Left ventricle myocardium inferior (tissue), 1 donor: ENCODE measurements at regions not wholly inside any gene's neighbourhood (a gene's known extent, or its start where the extent isn't known, plus 50 kb on each side); places are given as distances from the start of the nearest gene placed in this dataset.
"Not testable (repeated sequence)": the region's sequence is repeated elsewhere in the genome, so short reads cannot be mapped to it uniquely, and the experiment has no call there.

Source experiments
- DNase-seq: peaks from one replicate; pipeline ENCODE4 v3.0.0-alpha.2; 2020
- H3K27ac ChIP-seq: fragments of 200-600 bp; replicated peaks from 2 replicates; pipeline ENCODE4 v1.8.0; 2021
- H3K27me3 ChIP-seq: fragments of 200-600 bp; 2 replicates; pipeline ENCODE4 v1.8.0; 2021; ENCODE audit warnings: low read depth
- H3K36me3 ChIP-seq: fragments of 200-600 bp; 2 replicates; pipeline ENCODE4 v1.8.0; 2021
- H3K4me1 ChIP-seq: fragments of 200-600 bp; 2 replicates; pipeline ENCODE4 v1.8.0; 2021
- H3K4me3 ChIP-seq: fragments of 200-600 bp; 2 replicates; pipeline ENCODE4 v1.8.0; 2021; ENCODE audit warnings: mild to moderate bottlenecking, moderate library complexity
- H3K9me3 ChIP-seq: fragments of 200-600 bp; replicated peaks from 2 replicates; pipeline ENCODE4 v1.8.0; 2021
- CTCF ChIP-seq: fragments of 200-600 bp; IDR thresholded peaks from 2 replicates; pipeline ENCODE4 v1.8.0; 2021; ENCODE audit warnings: antibody characterized with exemption, mild to moderate bottlenecking, borderline replicate concordance
- intact Hi-C: fragments of 100-400 bp; cut with micrococcal nuclease; formaldehyde crosslinking; loops from one replicate; pipeline ENCODE4 v1.11.0; 2022
- donor health status: DM: no; HTN: yes; CAD: no; lungs with severe emphysema.

- Histone ChIP-seq H3K27me3 (peaks cover 8% of the 10 kb centered on the region), H3K27ac (no peak overlapping the region), H3K4me1 (peaks cover 11% of the 10 kb centered on the region), H3K4me3 (no peak overlapping the region), H3K9me3 (peaks cover 4% of the 10 kb centered on the region), H3K36me3 (no peaks in the 10 kb centered on the region)
- intact Hi-C loops = no loop called here
- no peak for TF ChIP-seq CTCF
- no peak for DNase-seq
Measured at GRCh38 chr4:7137326-7138200, 54.8 kb upstream of the SORCS2 start.

- no peak for TF ChIP-seq CTCF
- no peak overlapping the region for H3K27ac ChIP-seq
- H3K36me3 ChIP-seq = no peaks in the 10 kb centered on the region
- no peak overlapping the region for H3K4me3 ChIP-seq
- peaks cover 11% of the 10 kb centered on the region for H3K4me1 ChIP-seq
- peaks cover 8% of the 10 kb centered on the region for H3K27me3 ChIP-seq
- H3K9me3 ChIP-seq = peaks cover 4% of the 10 kb centered on the region
- intact Hi-C loops = no loop called here
- DNase-seq = no peak
Measured at GRCh38 chr4:7136351-7136750, 56.0 kb upstream of the SORCS2 start.

GRCh38 chr4:7135389-7135746 is 57.0 kb upstream of the SORCS2 start:
- TF ChIP-seq CTCF = no peak
- Histone ChIP-seq H3K4me1 (peaks cover 11% of the 10 kb centered on the region), H3K27me3 (peaks cover 5% of the 10 kb centered on the region), H3K27ac (peak overlapping the region; percentile 44), H3K9me3 (peaks cover 4% of the 10 kb centered on the region), H3K4me3 (no peak overlapping the region), H3K36me3 (no peaks in the 10 kb centered on the region)
- intact Hi-C loops = no loop called here
- DNase-seq = no peak

- H3K36me3 ChIP-seq = no peaks in the 10 kb centered on the region
- H3K27ac ChIP-seq = peak overlapping the region; percentile 44
- intact Hi-C loops = no loop called here
- peaks cover 4% of the 10 kb centered on the region for H3K9me3 ChIP-seq
- H3K4me1 ChIP-seq = peaks cover 11% of the 10 kb centered on the region
- no peak for TF ChIP-seq CTCF
- peak; percentile 55 for DNase-seq
- peaks cover 6% of the 10 kb centered on the region for H3K27me3 ChIP-seq
- no peak overlapping the region for H3K4me3 ChIP-seq
Measured at GRCh38 chr4:7134737-7135388, 57.5 kb upstream of the SORCS2 start.

DNA sequence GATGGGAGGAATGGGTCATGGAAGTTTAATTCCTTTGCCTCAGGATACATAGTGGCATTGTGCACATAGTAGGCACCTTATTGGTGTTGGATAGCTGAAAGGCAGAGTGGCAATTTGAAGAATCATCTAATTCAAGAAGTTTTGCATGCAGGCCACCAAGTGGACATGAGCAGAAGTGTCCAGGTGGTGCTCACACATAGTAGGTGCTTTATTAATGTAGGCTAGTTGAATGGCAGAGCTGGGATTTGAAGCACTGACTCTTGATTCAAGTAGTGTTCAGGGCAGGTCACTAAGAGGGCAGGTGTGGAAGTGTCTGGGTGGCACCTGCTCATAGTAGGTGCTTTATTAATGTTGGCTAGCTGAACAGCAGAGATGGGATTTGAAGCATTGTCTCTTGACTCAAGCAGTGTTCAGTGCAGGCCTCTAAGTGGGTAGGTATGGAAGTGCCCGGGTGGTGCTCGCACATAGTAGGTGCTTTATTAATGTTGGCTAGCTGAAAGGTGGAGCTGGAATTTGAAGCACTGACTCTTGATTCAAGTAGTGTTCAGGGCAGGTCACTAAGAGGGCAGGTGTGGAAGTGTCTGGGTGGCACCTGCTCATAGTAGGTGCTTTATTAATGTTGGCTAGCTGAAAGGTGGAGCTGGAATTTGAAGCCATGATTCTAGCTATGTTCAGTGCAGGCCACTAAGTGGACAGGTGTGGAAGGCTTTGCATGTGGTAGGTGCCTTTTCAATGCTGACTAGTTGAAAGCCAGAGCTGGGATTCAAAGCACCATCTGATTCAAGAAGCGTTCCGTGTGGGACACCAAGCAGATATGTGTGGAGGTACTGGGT is 58.3 kb upstream of the SORCS2 start:
- H3K27me3 ChIP-seq, DNase-seq, H3K9me3 ChIP-seq, intact Hi-C loops, H3K4me3 ChIP-seq, H3K27ac ChIP-seq, H3K36me3 ChIP-seq: not testable (repeated sequence)
- H3K4me1 ChIP-seq = peaks cover 11% of the 10 kb centered on the region
